Right ventricle myocardium inferior (tissue), 1 donor: ENCODE measurements at regions not wholly inside any gene's neighbourhood (a gene's known extent, or its start where the extent isn't known, plus 50 kb on each side); places are given as distances from the start of the nearest gene placed in this dataset.
"Not testable (repeated sequence)": the region's sequence is repeated elsewhere in the genome, so short reads cannot be mapped to it uniquely, and the experiment has no call there.

Experiments used
- ATAC-seq: fragments of 200-7000 bp; cut with Tn5 transposase; one replicate; pipeline ENCODE4 v1.9.1; 2020; ENCODE audit warnings: mild to moderate bottlenecking, moderate library complexity
- DNase-seq: peaks from one replicate; pipeline ENCODE4 v3.0.0; 2021; ENCODE audit errors: missing footprints
- intact Hi-C: fragments of 100-400 bp; cut with DNase I; formaldehyde crosslinking; loops from one replicate; pipeline ENCODE4 v1.11.0; 2022
- donor health status: DM: no; HTN: yes; CAD: no; lungs with severe emphysema.

GRCh38 chr3:34033839-34034238 lies 235.4 kb downstream of the PDCD6IP start:
- ATAC-seq: no peak

GRCh38 chr3:34034840-34035239 lies 236.4 kb downstream of the PDCD6IP start:
- ATAC-seq (no peak), DNase-seq (no peak)
- intact Hi-C loops: no loop called here

More at GRCh38 chr3:34033839-34034238, 235.4 kb downstream of the PDCD6IP start:
- intact Hi-C loops: no loop called here
- no peak for DNase-seq

DNA sequence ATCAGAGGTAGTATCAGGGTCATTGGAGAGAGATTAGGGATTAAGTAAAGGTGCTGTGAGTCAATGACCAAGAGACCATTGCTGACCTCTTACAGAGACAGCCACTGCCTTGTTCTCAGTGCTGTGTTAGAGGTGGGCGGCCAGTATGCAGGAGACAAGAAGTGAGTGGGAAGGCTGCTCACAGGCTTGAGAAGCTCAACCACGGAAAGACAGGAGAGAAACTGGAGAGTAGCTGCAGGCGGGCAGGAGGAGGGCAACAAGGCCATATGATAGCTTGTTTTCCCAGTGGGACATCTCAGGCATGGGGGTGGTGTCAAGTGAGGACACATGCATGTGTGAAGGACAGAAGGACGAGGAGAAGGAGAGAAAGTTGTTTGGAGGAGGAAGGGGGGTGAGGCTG lies 237.3 kb downstream of the PDCD6IP start:
- ATAC-seq: no peak
- no peak for DNase-seq
- intact Hi-C loops: no loop called here

DNA sequence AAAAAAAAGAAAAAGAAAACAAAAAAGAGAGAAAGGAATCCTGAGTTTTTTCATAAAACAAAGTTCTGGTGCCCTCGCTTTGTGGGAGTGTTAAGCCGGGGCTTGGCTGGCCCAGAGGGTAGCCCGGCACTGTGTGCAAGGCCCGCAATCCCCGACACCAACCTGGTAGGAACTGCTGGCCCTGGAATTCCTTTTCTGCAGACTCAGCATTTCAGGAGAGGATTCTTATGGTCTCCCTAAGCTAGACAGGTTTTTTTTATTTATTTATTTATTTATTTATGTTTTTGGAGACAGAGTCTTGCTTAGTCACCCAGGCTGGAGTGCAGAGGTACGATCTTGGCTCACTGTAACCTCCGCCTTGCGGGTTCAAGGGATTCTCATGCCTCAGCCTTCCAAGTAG lies 238.8 kb downstream of the PDCD6IP start:
- intact Hi-C loops: no loop called here
- DNase-seq: no peak
- ATAC-seq: no peak

- ATAC-seq (no peak), DNase-seq (no peak)
- intact Hi-C loops: no loop called here
Observed at GRCh38 chr3:34038131-34038530, 239.7 kb downstream of the PDCD6IP start.

- ATAC-seq (no peak), DNase-seq (no peak)
- intact Hi-C loops: no loop called here
Observed at GRCh38 chr3:34046154-34046553, 247.7 kb downstream of the PDCD6IP start.

DNA sequence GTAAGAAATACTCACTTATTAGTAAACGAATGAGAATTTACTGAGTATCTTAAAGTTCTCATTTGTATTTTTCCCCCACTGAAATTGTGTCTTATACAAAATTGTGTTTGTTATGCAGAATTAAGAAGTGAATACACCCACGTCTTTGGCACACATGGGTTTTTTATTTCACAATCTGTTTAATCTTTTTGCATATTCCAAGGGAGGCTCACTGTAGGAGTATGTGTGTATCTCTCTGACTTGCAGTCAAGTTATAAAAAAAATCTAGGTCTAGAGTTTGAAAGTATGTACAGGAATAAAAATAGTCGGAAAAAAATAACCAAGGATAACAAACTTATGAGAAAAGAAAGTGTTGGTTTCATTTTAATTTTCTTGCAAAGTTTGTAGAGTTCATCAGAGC lies 255.2 kb downstream of the PDCD6IP start:
- ATAC-seq (no peak), DNase-seq (no peak)
- intact Hi-C loops: no loop called here

DNA sequence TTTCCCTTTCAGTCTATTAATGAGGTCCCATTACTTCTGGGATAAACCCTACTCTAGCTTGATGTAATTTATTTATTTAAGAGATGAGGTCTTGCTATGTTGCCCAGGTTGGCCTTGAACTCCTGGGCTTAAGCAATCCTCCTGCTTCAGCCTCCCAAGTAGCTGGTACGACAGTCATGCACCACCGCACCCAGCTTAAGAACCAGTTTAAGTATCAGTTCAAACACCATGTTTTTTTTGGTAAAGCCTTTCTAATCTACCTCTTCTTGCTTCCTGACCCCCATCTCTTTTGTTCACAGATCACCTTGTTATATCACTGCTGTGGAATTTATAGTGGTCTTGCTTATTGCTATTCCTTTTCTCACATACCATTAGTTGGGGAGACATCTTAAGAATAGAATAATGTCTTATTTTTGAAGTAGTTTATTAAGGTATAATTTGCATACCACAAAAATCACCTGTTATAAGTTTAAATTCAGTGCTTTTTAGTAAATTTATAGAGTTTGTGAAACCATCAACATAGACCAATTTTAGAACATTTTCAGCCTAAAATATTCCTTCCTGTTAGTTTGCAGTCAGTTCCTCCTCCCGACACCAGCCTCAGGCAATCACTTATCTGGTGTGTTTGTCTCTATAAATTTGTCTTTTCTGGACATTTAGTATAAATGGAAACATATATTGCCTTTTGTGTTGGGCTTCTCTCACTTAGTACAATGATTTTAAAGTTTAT lies 257.9 kb downstream of the PDCD6IP start:
- intact Hi-C loops: no loop called here
- no peak for ATAC-seq
- no peak for DNase-seq

DNA sequence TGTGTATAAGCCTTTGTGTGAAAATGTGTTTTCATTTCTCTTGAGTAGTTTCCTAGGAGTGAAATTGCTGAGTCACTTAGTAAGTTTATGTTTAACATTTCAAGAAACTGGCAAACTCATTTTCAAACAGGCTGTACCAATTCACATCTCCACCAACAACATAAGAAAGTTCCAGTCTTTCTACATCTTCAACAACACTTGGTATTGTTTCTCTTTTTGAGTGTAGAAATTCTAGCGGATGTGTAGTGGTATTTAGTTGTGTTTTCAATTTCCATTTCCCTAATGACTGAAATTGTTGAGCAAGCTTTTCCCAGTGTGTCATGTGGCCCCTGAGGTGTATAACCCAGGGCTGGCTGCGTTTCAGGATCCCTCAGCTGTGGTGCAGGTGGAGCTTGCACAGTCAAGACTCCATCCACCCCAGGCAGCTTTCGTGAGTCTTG lies 258.5 kb downstream of the PDCD6IP start:
- intact Hi-C loops: no loop called here
- DNase-seq (no peak), ATAC-seq (no peak)

- intact Hi-C loops: not testable (repeated sequence)
Observed at GRCh38 chr3:34060995-34061394, 262.6 kb downstream of the PDCD6IP start.

GRCh38 chr3:34065901-34066300 lies 267.5 kb downstream of the PDCD6IP start:
- intact Hi-C loops: no loop called here
- ATAC-seq: no peak
- no peak for DNase-seq

More at GRCh38 chr3:34060995-34061394, 262.6 kb downstream of the PDCD6IP start:
- ATAC-seq, DNase-seq: not testable (repeated sequence)

GRCh38 chr3:34066328-34066727 lies 267.9 kb downstream of the PDCD6IP start:
- ATAC-seq: no peak
- intact Hi-C loops: no loop called here

GRCh38 chr3:34066999-34067398 lies 268.6 kb downstream of the PDCD6IP start:
- ATAC-seq: no peak
- intact Hi-C loops: no loop called here
- no peak for DNase-seq

More at GRCh38 chr3:34066328-34066727, 267.9 kb downstream of the PDCD6IP start:
- DNase-seq: no peak

DNA sequence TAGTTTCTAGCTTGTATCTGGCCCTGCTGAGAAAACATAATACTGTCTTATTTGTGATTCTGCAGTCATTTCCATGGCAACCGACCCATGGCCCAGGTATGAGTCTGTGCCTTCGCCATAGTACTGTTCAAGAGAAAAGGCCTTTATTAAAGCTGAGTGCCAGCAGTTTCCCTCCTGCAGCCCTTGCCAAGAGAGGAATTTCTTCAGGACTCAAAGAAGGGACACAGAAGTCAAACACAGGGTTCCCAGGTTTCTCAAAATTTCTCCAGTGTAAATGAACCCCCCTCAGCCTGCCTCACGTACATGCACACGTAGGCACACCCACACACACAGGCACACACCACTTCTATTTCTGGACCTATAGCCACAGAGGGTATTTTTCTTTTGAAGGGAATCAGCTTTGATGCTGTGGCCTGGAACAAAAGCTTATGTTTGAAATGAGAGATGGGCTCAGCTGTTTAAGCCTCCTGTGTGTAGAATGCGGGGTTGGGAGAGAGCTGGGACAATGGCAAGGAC lies 269.2 kb downstream of the PDCD6IP start:
- ATAC-seq (no peak), DNase-seq (no peak)
- intact Hi-C loops: no loop called here

GRCh38 chr3:34068505-34068904 lies 270.1 kb downstream of the PDCD6IP start:
- ATAC-seq (no peak), DNase-seq (no peak)
- intact Hi-C loops: no loop called here

DNA sequence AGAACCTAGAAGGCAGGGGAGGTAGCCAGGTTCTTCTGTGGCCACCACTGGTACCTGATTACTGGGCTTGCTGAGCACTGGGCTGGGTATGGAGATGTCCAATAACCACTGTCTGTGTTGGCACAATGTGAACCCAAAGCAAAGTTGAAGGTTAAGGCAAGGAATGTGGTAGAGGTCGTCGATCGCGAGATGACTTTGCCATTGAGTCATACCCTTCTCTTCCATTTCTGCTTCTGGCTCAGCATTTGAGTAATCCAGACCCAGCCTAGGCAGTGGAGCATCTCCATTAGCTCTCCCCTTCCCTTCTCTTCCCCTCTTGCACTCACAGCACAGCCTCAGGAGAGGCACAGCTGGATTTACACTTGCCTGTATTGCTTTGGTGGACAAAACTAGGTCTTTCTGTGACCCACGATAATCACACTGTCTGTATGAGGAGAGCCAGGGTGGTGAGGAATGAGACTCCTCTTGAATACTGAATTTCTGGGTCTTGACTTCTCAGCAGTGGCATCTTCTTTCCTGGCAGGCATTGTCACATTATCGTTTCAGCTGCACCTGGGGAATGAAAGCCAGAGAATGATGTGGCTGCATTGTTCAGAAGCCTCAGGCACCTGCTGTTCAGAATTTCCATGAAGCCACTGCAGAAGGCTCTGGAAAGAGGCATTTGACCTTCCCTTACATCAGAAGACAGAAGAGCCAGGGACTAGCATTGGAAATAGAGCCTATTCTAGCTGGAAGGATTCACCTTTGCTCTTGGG lies 272.6 kb downstream of the PDCD6IP start:
- DNase-seq (no peak), ATAC-seq (no peak)
- intact Hi-C loops: no loop called here

GRCh38 chr3:34072297-34072696 lies 273.9 kb downstream of the PDCD6IP start:
- intact Hi-C loops: no loop called here
- DNase-seq (no peak), ATAC-seq (no peak)

DNA sequence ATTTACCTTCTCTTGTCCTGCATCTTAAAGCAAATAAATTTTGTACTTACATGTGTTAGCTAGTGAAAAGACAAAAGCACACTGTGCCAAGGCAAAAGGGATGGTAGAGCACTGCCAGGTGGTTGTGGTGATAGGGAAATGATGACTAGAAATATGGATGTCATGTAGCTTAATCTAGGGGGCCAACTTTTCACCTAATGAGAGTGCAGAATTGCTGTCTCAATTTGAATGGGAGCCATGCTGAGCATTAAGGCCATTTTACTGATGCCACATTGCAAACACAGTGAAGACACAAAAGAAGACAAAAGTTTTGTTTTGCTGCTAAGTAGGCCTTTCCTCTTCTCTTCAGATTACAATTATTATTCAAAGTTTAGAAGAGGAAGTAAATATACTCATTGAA lies 274.7 kb downstream of the PDCD6IP start:
- ATAC-seq (no peak), DNase-seq (no peak)
- intact Hi-C loops: no loop called here

DNA sequence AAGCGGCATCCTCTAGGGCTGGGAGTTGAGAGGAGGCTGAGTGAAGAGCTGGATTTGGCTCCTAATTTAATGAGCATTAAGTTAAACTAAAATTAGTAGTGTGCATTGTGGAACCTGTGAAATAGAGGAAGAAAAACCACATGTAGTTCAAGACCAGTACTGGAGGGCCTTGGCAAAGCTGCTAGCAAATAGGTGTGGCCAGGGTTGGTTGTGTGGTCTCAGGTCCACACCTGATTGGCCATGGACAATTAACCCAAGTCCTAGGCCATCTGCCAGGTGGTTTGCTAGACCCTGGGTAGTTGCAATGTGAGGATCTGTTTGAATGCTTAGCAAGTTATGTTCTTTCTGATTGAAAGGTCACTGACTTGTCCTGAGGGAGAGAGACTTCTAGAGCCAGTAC lies 275.5 kb downstream of the PDCD6IP start:
- ATAC-seq: no peak
- intact Hi-C loops: no loop called here

GRCh38 chr3:34075975-34076374 lies 277.5 kb downstream of the PDCD6IP start:
- DNase-seq (no peak), ATAC-seq (no peak)
- intact Hi-C loops: no loop called here

More for the DNA sequence above, 275.5 kb downstream of the PDCD6IP start:
- DNase-seq: no peak
